SU-DHL-6 (cell line): ENCODE measurements at regions not wholly inside any gene's neighbourhood (a gene's known extent, or its start where the extent isn't known, plus 50 kb on each side); places are given as distances from the start of the nearest gene placed in this dataset.

Source experiments
- CTCF ChIP-seq: fragments of 200-600 bp; sonication (generic); IDR thresholded peaks from one replicate; pipeline ENCODE4 v1.5.1; 2017; ENCODE audit warnings: antibody characterized with exemption, mild to moderate bottlenecking, low read length, moderate library complexity; ENCODE audit not compliant: insufficient read depth, poor library complexity, severe bottlenecking
- EZH2phosphoT487 ChIP-seq: fragments of 200-600 bp; sonication (generic), shearing (Covaris generic); conservative IDR thresholded peaks from 2 replicates; pipeline ENCODE4 v1.6.1; 2018; ENCODE audit warnings: mild to moderate bottlenecking, antibody characterized with exemption, low read length, moderate library complexity, mixed read lengths

- no peak for TF ChIP-seq CTCF
- no peak for TF ChIP-seq EZH2phosphoT487
Measured at GRCh38 chr9:107390778-107391177, 98.8 kb downstream of the KLF4 start.
